DOHH2 (cell line): ENCODE measurements at regions not wholly inside any gene's neighbourhood (a gene's known extent, or its start where the extent isn't known, plus 50 kb on each side); places are given as distances from the start of the nearest gene placed in this dataset.

Source experiments
- H3F3A ChIP-seq: fragments of 200-600 bp; sonication (generic), shearing (Covaris generic); 2 replicates; pipeline ENCODE4 v1.6.0; 2016; ENCODE audit warnings: antibody characterized with exemption, mild to moderate bottlenecking; ENCODE audit not compliant: control insufficient read depth, insufficient read depth
- H3K27ac ChIP-seq: fragments of 200-600 bp; sonication (generic); 2 replicates; pipeline ENCODE4 v1.5.1; 2014; ENCODE audit warnings: low read depth, mild to moderate bottlenecking, low read length, moderate library complexity
- H3K27me3 ChIP-seq: fragments of 200-600 bp; sonication (generic); 2 replicates; pipeline ENCODE4 v1.6.1; 2014; ENCODE audit warnings: mild to moderate bottlenecking, low read length, mixed read lengths; ENCODE audit not compliant: control insufficient read depth
- H3K36me3 ChIP-seq: fragments of 200-600 bp; sonication (generic); 2 replicates; pipeline ENCODE4 v1.6.1; 2014; ENCODE audit warnings: mild to moderate bottlenecking, low read length, moderate library complexity, mixed read lengths; ENCODE audit not compliant: control insufficient read depth
- H3K4me1 ChIP-seq: fragments of 200-600 bp; sonication (generic); 2 replicates; pipeline ENCODE4 v1.6.1; 2014; ENCODE audit warnings: mild to moderate bottlenecking, low read length, mixed read lengths; ENCODE audit not compliant: control insufficient read depth
- H3K4me2 ChIP-seq: fragments of 200-600 bp; sonication (generic); 2 replicates; pipeline ENCODE4 v1.6.0; 2014; ENCODE audit warnings: mild to moderate bottlenecking, low read length, moderate library complexity
- H3K4me3 ChIP-seq: fragments of 200-600 bp; sonication (generic); 2 replicates; pipeline ENCODE4 v1.5.1; 2014; ENCODE audit warnings: mild to moderate bottlenecking, low read length, mixed read lengths
- H3K79me2 ChIP-seq: fragments of 200-600 bp; sonication (generic); 2 replicates; pipeline ENCODE4 v1.6.1; 2014; ENCODE audit warnings: mild to moderate bottlenecking, low read length, mixed read lengths; ENCODE audit not compliant: control insufficient read depth
- H3K9me2 ChIP-seq: fragments of 200-600 bp; sonication (generic); replicated peaks from 2 replicates; pipeline ENCODE4 v1.6.1; 2014; ENCODE audit warnings: mild to moderate bottlenecking, low read length, mixed read lengths; ENCODE audit not compliant: control insufficient read depth
- H3K9me3 ChIP-seq: fragments of 200-600 bp; sonication (generic); 2 replicates; pipeline ENCODE4 v1.6.1; 2014; ENCODE audit warnings: antibody characterized with exemption, low read length, mixed read lengths; ENCODE audit not compliant: control insufficient read depth, insufficient read depth
- H4K20me1 ChIP-seq: fragments of 200-600 bp; sonication (generic); 2 replicates; pipeline ENCODE4 v1.6.0; 2014; ENCODE audit warnings: low read depth, mild to moderate bottlenecking, antibody characterized with exemption, low read length, moderate library complexity; ENCODE audit not compliant: control insufficient read depth, insufficient read depth
- CTCF ChIP-seq: fragments of 200-600 bp; sonication (generic); IDR thresholded peaks from one replicate; pipeline ENCODE4 v1.5.1; 2014; ENCODE audit warnings: antibody characterized with exemption, mild to moderate bottlenecking, low read depth, low read length; ENCODE audit not compliant: poor library complexity, severe bottlenecking
- EZH2phosphoT487 ChIP-seq: fragments of 200-600 bp; sonication (generic); IDR thresholded peaks from 2 replicates; pipeline ENCODE4 v1.6.1; 2017; ENCODE audit warnings: borderline replicate concordance, mild to moderate bottlenecking, antibody characterized with exemption, low read length, moderate library complexity, mixed read lengths

- Histone ChIP-seq H3K79me2 (no peaks in the 10 kb centered on the region), H3K4me3 (no peak overlapping the region), H3K4me1 (peaks cover 58% of the 10 kb centered on the region), H3K9me2 (no peaks in the 10 kb centered on the region), H3K27me3 (no peaks in the 10 kb centered on the region), H3K9me3 (no peaks in the 10 kb centered on the region), H3K27ac (no peak overlapping the region), H3F3A (peaks cover 6% of the 10 kb centered on the region), H4K20me1 (no peaks in the 10 kb centered on the region), H3K4me2 (no peak overlapping the region), H3K36me3 (no peaks in the 10 kb centered on the region)
- TF ChIP-seq CTCF, result no peak
- TF ChIP-seq EZH2phosphoT487, result no peak
These were observed 51.5 kb upstream of the ARID1B start for GRCh38 chr6:156725712-156726111.

- no peak for TF ChIP-seq EZH2phosphoT487
- no peak for TF ChIP-seq CTCF
- peak overlapping the region; percentile 59 for H3K4me2 ChIP-seq
- no peaks in the 10 kb centered on the region for H3K9me3 ChIP-seq
- H3K36me3 ChIP-seq, result no peaks in the 10 kb centered on the region
- H3F3A ChIP-seq, result peaks cover 14% of the 10 kb centered on the region
- peak overlapping the region; percentile 85 for H3K27ac ChIP-seq
- peaks cover 43% of the 10 kb centered on the region for H3K4me1 ChIP-seq
- H3K27me3 ChIP-seq, result no peaks in the 10 kb centered on the region
- H3K4me3 ChIP-seq, result peak overlapping the region; percentile 54
- H3K79me2 ChIP-seq, result no peaks in the 10 kb centered on the region
- no peaks in the 10 kb centered on the region for H4K20me1 ChIP-seq
- no peaks in the 10 kb centered on the region for H3K9me2 ChIP-seq
These were observed 56.2 kb upstream of the ARID1B start for GRCh38 chr6:156720691-156721685.

GRCh38 chr6:156719720-156720563 is 57.2 kb upstream of the ARID1B start:
- H3K27ac ChIP-seq, result peak overlapping the region; percentile 85

More at GRCh38 chr6:156719720-156720563, 57.2 kb upstream of the ARID1B start:
- Histone ChIP-seq H3K4me1 (peaks cover 43% of the 10 kb centered on the region), H3F3A (peaks cover 14% of the 10 kb centered on the region), H3K9me2 (no peaks in the 10 kb centered on the region), H3K27me3 (no peaks in the 10 kb centered on the region), H3K4me3 (peak overlapping the region; percentile 54), H3K79me2 (no peaks in the 10 kb centered on the region), H3K9me3 (no peaks in the 10 kb centered on the region), H3K36me3 (no peaks in the 10 kb centered on the region), H4K20me1 (no peaks in the 10 kb centered on the region), H3K4me2 (peak overlapping the region; percentile 59)
- TF ChIP-seq CTCF, result no peak
- no peak for TF ChIP-seq EZH2phosphoT487
